CD4-positive, alpha-beta T cell (primary cell): ENCODE measurements at regions not wholly inside any gene's neighbourhood (a gene's known extent, or its start where the extent isn't known, plus 50 kb on each side); places are given as distances from the start of the nearest gene placed in this dataset.

Source experiments
- ATAC-seq: fragments of 200-7000 bp; cut with Tn5 transposase; one replicate; pipeline ENCODE4 v1.10.0; 2022; ENCODE audit warnings: mild to moderate bottlenecking; ENCODE audit not compliant: poor library complexity
- CTCF ChIA-PET: fragments of 350-600 bp; sonication (Branson Sonifier 250); formaldehyde crosslinking; loops from one replicate; lab custom pipeline; 2021; ENCODE audit warnings: antibody characterized with exemption, inconsistent platforms; lab: Charles Lee
- POLR2A ChIA-PET: fragments of 350-600 bp; sonication (Branson Sonifier 250); formaldehyde crosslinking; loops from one replicate; lab custom pipeline; 2021; ENCODE audit warnings: antibody characterized with exemption, inconsistent platforms; lab: Charles Lee
- DNase-seq, 14 experiments: peaks; one replicate each; pipeline ENCODE4 v3.0.0-alpha.2; 2013 to 2020; ENCODE audit warnings: mixed read lengths in 2 of 14
- H3K27ac ChIP-seq, 2 donors: one replicate each; pipeline versions ENCODE4 v1.5.1 to v1.7.0; 2013; ENCODE audit warnings: low read length in 2 of 2, low read depth in 1 of 2, mild to moderate bottlenecking in 1 of 2
- H3K27me3 ChIP-seq, 2 experiments: 1 replicate in 1 of 2; 2 replicates in 1 of 2; pipeline versions ENCODE4 v1.6.1 to v1.7.0; 2013; ENCODE audit warnings: low read length in 2 of 2, control low read depth in 1 of 2, mild to moderate bottlenecking in 1 of 2, moderate library complexity in 1 of 2; ENCODE audit not compliant: insufficient read depth in 2 of 2, control insufficient read depth in 1 of 2
- H3K36me3 ChIP-seq: one replicate; pipeline ENCODE4 v1.6.1; 2013; ENCODE audit warnings: low read length, control low read depth; ENCODE audit not compliant: insufficient read depth
- H3K4me1 ChIP-seq: one replicate; pipeline ENCODE4 v1.6.1; 2013; ENCODE audit warnings: low read length, control low read depth; ENCODE audit not compliant: insufficient read depth
- H3K4me3 ChIP-seq: one replicate; pipeline ENCODE4 v1.5.1; 2013; ENCODE audit warnings: mild to moderate bottlenecking, low read length, moderate library complexity
- H3K9me3 ChIP-seq, 2 experiments: 1 replicate in 1 of 2; 2 replicates in 1 of 2; pipeline versions ENCODE4 v1.6.1 to v1.7.0; 2013; ENCODE audit warnings: low read length in 2 of 2, mild to moderate bottlenecking in 2 of 2, control low read depth in 1 of 2, moderate library complexity in 1 of 2; ENCODE audit not compliant: control insufficient read depth in 1 of 2, insufficient read depth in 1 of 2
- H3K27ac Mint-ChIP-seq: one replicate; pipeline ENCODE4 v1.8.0; 2020; ENCODE audit warnings: mixed read lengths
- H3K27me3 Mint-ChIP-seq: one replicate; pipeline ENCODE4 v1.8.0; 2021; ENCODE audit warnings: mixed read lengths
- H3K36me3 Mint-ChIP-seq: one replicate; pipeline ENCODE4 v1.8.0; 2021; ENCODE audit warnings: low read depth, mixed read lengths
- H3K4me1 Mint-ChIP-seq: one replicate; pipeline ENCODE4 v1.8.0; 2021; ENCODE audit warnings: low read depth, mixed read lengths
- H3K4me3 Mint-ChIP-seq: one replicate; pipeline ENCODE4 v1.8.0; 2020; ENCODE audit warnings: mild to moderate bottlenecking, mixed read lengths
- H3K9me3 Mint-ChIP-seq: one replicate; pipeline ENCODE4 v1.8.0; 2020; ENCODE audit warnings: mixed read lengths
- CTCF ChIP-seq: fragments of 200-600 bp; IDR thresholded peaks from one replicate; pipeline ENCODE4 v1.8.0; 2022; ENCODE audit warnings: antibody characterized with exemption, mild to moderate bottlenecking
- intact Hi-C, 2 experiments: fragments of 100-400 bp; cut with DNase I in 1 of 2; cut with micrococcal nuclease in 1 of 2; formaldehyde crosslinking; loops; one replicate each; pipeline versions ENCODE4 v1.15.1 to v1.9.0; 2023 to 2025; cut with DNase I, micrococcal nuclease

GRCh38 chr11:13140028-13140870, 131.1 kb downstream of the RASSF10 start:
- ChIA-PET POLR2A (no interaction called here), CTCF (interaction anchor here (0.6 kb wide), 1 partner anchor 195 kb away, joined by 3 read pairs; no protein-coding TSS in a partner anchor)
- H3K27ac Mint-ChIP-seq: no peak overlapping the region
- Histone ChIP-seq H3K27ac (no peak overlapping the region), H3K4me3 (no peak overlapping the region), H3K4me1 (no peaks in the 10 kb centered on the region), H3K27me3 (peaks cover 2 to 16% of the 10 kb centered on the region in 2 experiments), H3K36me3 (no peaks in the 10 kb centered on the region), H3K9me3 (peaks cover 0 to 4% of the 10 kb centered on the region in 2 experiments)
- no peak overlapping the region for H3K4me3 Mint-ChIP-seq
- ATAC-seq (no peak), DNase-seq (no peak)
- no peaks in the 10 kb centered on the region for H3K36me3 Mint-ChIP-seq
- intact Hi-C loops: no loop called here
- no peak for TF ChIP-seq CTCF
- no peaks in the 10 kb centered on the region for H3K4me1 Mint-ChIP-seq
- no peaks in the 10 kb centered on the region for H3K9me3 Mint-ChIP-seq
- H3K27me3 Mint-ChIP-seq: peaks cover 51% of the 10 kb centered on the region

GRCh38 chr11:13140873-13141655, 131.9 kb downstream of the RASSF10 start:
- CTCF ChIA-PET: no interaction called here
- Mint-ChIP-seq H3K27ac (no peak overlapping the region), H3K4me3 (no peak overlapping the region), H3K27me3 (peaks cover 53% of the 10 kb centered on the region), H3K36me3 (no peaks in the 10 kb centered on the region), H3K4me1 (no peaks in the 10 kb centered on the region), H3K9me3 (no peaks in the 10 kb centered on the region)
- H3K9me3 ChIP-seq: peaks cover 0 to 4% of the 10 kb centered on the region in 2 experiments
- no peak for TF ChIP-seq CTCF
- H3K27ac ChIP-seq: no peak overlapping the region
- no peak overlapping the region for H3K4me3 ChIP-seq
- H3K4me1 ChIP-seq: no peaks in the 10 kb centered on the region
- H3K36me3 ChIP-seq: no peaks in the 10 kb centered on the region
- peaks cover 2 to 16% of the 10 kb centered on the region in 2 experiments for H3K27me3 ChIP-seq
- no peak for ATAC-seq
- intact Hi-C loops: no loop called here
- POLR2A ChIA-PET: no interaction called here
- no peak for DNase-seq

DNA sequence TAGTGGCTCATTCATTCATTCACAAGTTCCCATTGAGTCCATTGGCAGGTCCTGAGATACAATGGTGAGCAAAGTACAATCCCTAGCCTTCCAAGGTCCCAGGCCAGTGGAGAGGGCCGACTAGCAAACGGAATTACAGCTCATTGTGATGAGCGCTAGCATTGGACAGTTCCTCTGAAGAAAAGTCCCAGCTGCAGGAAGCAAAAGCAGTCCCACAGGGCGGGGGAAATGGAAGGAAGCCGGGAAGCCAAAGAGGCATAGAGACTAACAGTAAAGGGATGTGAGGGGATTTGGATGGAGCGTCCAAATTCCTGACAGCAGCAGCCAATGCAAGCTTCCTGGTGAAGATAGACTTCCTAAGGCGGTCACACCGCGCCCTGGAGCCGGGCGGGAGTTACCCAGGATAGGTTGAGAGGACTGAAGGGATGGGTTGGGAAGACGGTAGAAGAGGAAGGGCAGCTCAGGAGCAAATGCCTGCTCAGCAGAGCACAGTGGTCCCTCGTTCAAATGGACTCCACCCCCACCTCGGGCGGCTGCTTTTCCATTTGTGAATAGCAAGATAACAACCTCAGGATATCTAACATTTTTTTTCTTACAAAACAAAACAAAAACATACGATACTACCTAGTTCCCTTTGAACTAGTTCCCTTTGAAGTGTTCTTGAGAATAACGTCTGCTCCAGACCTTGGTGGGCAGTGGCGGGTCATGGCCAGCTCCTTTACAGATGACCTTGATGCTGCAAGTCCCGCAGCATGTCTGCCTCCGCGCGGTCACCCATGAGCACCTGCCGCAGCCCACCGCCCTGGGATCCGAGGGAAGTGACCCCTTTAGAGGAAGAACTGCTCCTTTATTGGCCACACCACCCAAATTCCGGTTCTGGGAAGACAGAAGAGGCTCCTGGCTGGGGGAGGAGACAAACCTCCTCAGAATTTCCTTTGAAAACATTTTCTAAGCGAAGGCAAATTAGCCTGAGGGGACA, 132.9 kb downstream of the RASSF10 start:
- Histone ChIP-seq H3K36me3 (no peaks in the 10 kb centered on the region), H3K4me3 (no peak overlapping the region), H3K4me1 (no peaks in the 10 kb centered on the region), H3K27me3 (peaks cover 2 to 16% of the 10 kb centered on the region in 2 experiments), H3K9me3 (peaks cover 0 to 4% of the 10 kb centered on the region in 2 experiments), H3K27ac (no peak overlapping the region)
- Mint-ChIP-seq H3K4me3 (no peak overlapping the region), H3K36me3 (no peaks in the 10 kb centered on the region), H3K27ac (no peak overlapping the region), H3K4me1 (no peaks in the 10 kb centered on the region), H3K9me3 (no peaks in the 10 kb centered on the region), H3K27me3 (peaks cover 46% of the 10 kb centered on the region)
- TF ChIP-seq CTCF: no peak
- POLR2A ChIA-PET: no interaction called here
- ATAC-seq (no peak), DNase-seq (no peak)
- intact Hi-C loops: no loop called here
- CTCF ChIA-PET: no interaction called here
